NT2/D1 (cell line): ENCODE measurements at regions not wholly inside any gene's neighbourhood (a gene's known extent, or its start where the extent isn't known, plus 50 kb on each side); places are given as distances from the start of the nearest gene placed in this dataset.

ENCODE experiments used
- DNase-seq: peaks from one replicate; pipeline ENCODE4 v3.0.0-alpha.2; 2011; ENCODE audit warnings: low read depth, low spot score
- H3K27me3 ChIP-seq: 2 replicates; pipeline ENCODE4 v1.6.0; 2011; ENCODE audit warnings: mild to moderate bottlenecking; ENCODE audit not compliant: insufficient read length, insufficient read depth
- H3K36me3 ChIP-seq: 2 replicates; pipeline ENCODE4 v1.6.1; 2011; ENCODE audit warnings: mild to moderate bottlenecking, low read length, mixed read lengths; ENCODE audit not compliant: insufficient read depth, insufficient read length
- H3K4me1 ChIP-seq: 2 replicates; pipeline ENCODE4 v1.5.1; 2011; ENCODE audit not compliant: insufficient read depth, insufficient read length
- H3K4me3 ChIP-seq: 2 replicates; pipeline ENCODE4 v1.5.1; 2011; ENCODE audit warnings: low read depth; ENCODE audit not compliant: insufficient read length
- H3K9ac ChIP-seq: 2 replicates; pipeline ENCODE4 v1.6.0; 2011; ENCODE audit warnings: low read depth; ENCODE audit not compliant: insufficient read length
- H3K9me3 ChIP-seq: 2 replicates; pipeline ENCODE4 v1.5.1; 2011; ENCODE audit warnings: mild to moderate bottlenecking, low read length; ENCODE audit not compliant: insufficient read depth
- SUZ12 ChIP-seq: IDR thresholded peaks from 2 replicates; pipeline ENCODE4 v1.6.1; 2011; ENCODE audit not compliant: insufficient read length, insufficient read depth; ENCODE audit errors: extremely low read depth
- YY1 ChIP-seq: IDR thresholded peaks from 2 replicates; pipeline ENCODE4 v1.6.1; 2011; ENCODE audit not compliant: insufficient read length, insufficient read depth
- ZNF274 ChIP-seq: IDR thresholded peaks from 2 replicates; pipeline ENCODE4 v1.6.1; 2011; ENCODE audit warnings: mild to moderate bottlenecking, low read depth, low read length

DNA sequence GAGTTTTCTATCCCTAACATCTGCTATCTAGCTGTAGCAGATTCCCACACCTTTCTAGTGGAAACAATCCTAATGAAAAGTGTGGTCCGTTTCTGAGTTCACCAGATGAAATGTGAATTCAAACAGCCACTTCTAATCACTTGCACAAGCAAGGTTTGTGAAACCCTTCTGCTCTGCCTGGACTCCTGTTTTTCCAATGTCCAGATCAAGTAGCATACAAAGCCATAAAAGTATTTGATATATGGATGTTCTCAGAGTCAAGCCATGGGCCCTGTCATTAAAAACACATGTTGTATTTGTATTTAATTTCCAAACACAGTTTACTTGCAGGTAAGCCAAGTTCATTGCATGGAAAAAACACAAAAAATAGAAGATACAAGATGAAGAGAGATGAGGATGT lies 570.4 kb downstream of the NR2F1-AS1 start:
- H3K27me3 ChIP-seq, result no peaks in the 10 kb centered on the region
- DNase-seq, result no peak
- H3K4me3 ChIP-seq, result no peak overlapping the region
- no peaks in the 10 kb centered on the region for H3K9me3 ChIP-seq
- H3K36me3 ChIP-seq, result no peaks in the 10 kb centered on the region
- no peaks in the 10 kb centered on the region for H3K4me1 ChIP-seq
- H3K9ac ChIP-seq, result no peak overlapping the region
- TF ChIP-seq YY1 (no peak), ZNF274 (no peak), SUZ12 (no peak)

DNA sequence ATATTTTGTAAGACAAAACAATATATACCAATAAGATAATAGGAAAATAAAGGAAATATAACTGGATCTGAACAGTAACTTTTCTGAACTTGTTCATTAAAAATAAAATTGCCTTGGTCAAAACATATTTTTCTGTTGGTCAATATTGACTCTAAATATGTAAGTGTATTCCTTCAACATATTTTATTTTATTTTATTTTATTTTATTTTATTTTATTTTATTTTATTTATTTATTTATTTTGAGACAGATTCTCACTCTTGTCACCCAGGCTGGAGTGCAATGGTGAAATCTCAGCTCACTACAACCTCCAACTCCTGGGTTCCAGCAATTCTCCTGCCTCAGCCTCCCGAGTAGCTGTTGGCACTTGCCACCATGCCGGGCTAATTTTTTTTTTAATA lies 571.0 kb downstream of the NR2F1-AS1 start:
- Histone ChIP-seq H3K4me1 (no peaks in the 10 kb centered on the region), H3K9ac (no peak overlapping the region), H3K27me3 (no peaks in the 10 kb centered on the region), H3K4me3 (no peak overlapping the region), H3K36me3 (no peaks in the 10 kb centered on the region), H3K9me3 (no peaks in the 10 kb centered on the region)
- no peak for DNase-seq
- no peak for TF ChIP-seq SUZ12

DNA sequence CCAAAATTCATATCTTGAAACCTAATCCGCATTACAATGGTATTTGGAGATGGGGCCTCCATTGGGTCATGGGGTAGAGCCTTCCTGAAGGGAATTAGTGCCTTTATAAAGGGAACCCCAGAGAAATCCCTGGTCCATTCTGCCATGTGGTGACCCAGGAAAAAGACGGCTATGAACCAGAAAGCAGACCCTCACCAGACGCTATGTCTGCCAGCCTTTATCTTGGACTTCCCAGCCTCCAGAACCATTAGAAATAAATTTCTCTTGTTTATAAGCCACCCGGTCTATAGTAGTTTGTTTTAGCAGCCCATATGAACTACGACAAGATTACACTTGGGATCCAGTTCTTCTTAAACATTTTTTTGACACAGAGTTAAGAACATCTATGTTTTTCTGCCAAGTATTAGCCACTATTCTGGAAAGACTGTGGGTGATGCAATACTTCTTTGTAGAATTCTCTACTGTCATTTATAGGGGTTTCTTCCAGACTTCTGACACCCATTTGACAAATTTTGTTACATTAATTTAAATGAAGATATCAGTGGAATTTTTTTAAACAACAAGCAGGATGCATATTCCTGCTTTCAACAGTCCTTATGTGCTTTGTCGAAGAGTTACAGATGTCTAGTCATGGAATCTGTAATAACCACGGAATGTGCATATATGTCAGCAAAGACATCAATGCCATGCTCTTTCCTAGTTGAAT lies 572.4 kb downstream of the NR2F1-AS1 start:
- no peak for TF ChIP-seq ZNF274
- no peak for TF ChIP-seq SUZ12
- no peak for TF ChIP-seq YY1
- Histone ChIP-seq H3K27me3 (no peaks in the 10 kb centered on the region), H3K9ac (no peak overlapping the region), H3K36me3 (no peaks in the 10 kb centered on the region), H3K4me1 (no peaks in the 10 kb centered on the region), H3K4me3 (no peak overlapping the region), H3K9me3 (no peaks in the 10 kb centered on the region)
- DNase-seq, result no peak

- Histone ChIP-seq H3K9ac (no peak overlapping the region), H3K4me3 (no peak overlapping the region), H3K27me3 (no peaks in the 10 kb centered on the region), H3K4me1 (no peaks in the 10 kb centered on the region), H3K36me3 (no peaks in the 10 kb centered on the region), H3K9me3 (no peaks in the 10 kb centered on the region)
- no peak for TF ChIP-seq SUZ12
- no peak for TF ChIP-seq YY1
- TF ChIP-seq ZNF274, result no peak
- no peak for DNase-seq
These were observed 574.1 kb downstream of the NR2F1-AS1 start for GRCh38 chr5:93006915-93007314.

DNA sequence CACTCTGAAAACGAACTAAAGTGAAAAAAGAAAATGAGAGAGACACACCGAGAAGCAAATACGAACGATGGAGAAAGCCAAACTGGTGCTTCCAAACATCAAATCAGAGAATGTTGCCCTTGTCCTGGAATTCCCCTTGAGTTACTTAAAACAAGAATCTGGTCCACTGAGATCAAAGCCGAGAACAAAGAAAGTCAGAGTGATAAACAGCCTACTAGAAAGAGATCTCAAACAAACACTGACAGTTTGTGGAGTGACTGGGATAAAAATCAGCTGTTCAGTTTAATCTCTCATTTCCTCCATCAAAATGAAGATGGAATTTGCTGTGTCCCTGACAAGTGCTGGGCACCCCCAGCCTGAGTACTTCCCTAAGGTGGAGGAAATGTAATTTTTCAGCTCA lies 582.6 kb downstream of the NR2F1-AS1 start:
- H3K9ac ChIP-seq, result no peak overlapping the region
- H3K9me3 ChIP-seq, result peaks cover 11% of the 10 kb centered on the region; the same call in 1 of the 2 replicates
- no peaks in the 10 kb centered on the region for H3K4me1 ChIP-seq
- DNase-seq, result no peak
- TF ChIP-seq YY1 (no peak), ZNF274 (no peak)
- H3K36me3 ChIP-seq, result no peaks in the 10 kb centered on the region
- no peak overlapping the region for H3K4me3 ChIP-seq
- H3K27me3 ChIP-seq, result no peaks in the 10 kb centered on the region

- H3K4me1 ChIP-seq, result no peaks in the 10 kb centered on the region
- no peak overlapping the region for H3K4me3 ChIP-seq
- no peak for DNase-seq
- H3K9me3 ChIP-seq, result peaks cover 11% of the 10 kb centered on the region; the same call in 1 of the 2 replicates
- TF ChIP-seq SUZ12, result no peak
- TF ChIP-seq ZNF274, result no peak
- no peak for TF ChIP-seq YY1
- H3K27me3 ChIP-seq, result no peaks in the 10 kb centered on the region
- H3K9ac ChIP-seq, result no peak overlapping the region
- no peaks in the 10 kb centered on the region for H3K36me3 ChIP-seq
These were observed 586.6 kb downstream of the NR2F1-AS1 start for GRCh38 chr5:92994392-92994791.

DNA sequence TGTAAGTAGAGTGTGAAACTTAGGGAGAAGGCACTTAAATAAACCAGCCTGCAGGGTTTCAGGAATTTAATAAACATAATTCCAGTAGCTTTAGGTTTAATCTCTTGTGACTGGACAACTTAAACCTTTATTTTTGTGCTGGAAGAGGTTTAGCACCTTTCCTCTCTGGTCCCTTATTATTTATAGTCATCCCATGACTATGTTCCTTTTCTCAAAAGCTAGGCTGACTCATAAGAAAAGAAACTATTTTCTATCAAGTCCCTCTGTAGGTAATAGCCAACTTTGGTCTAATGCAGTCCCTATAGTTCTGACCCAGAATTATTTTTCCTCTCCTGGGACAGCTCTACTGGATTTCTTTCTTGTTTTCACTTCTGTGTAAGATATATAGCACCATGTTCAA lies 588.9 kb downstream of the NR2F1-AS1 start:
- Histone ChIP-seq H3K9me3 (peaks cover 11% of the 10 kb centered on the region; the same call in 1 of the 2 replicates), H3K27me3 (no peaks in the 10 kb centered on the region), H3K4me3 (no peak overlapping the region), H3K4me1 (no peaks in the 10 kb centered on the region), H3K9ac (no peak overlapping the region), H3K36me3 (no peaks in the 10 kb centered on the region)
- TF ChIP-seq ZNF274, result no peak
- no peak for TF ChIP-seq SUZ12
- TF ChIP-seq YY1, result no peak
- DNase-seq, result no peak
